ENCODE measurements at regions not wholly inside any gene's neighbourhood (a gene's known extent, or its start where the extent isn't known, plus 50 kb on each side); places are given as distances from the start of the nearest gene placed in this dataset.

DNA sequence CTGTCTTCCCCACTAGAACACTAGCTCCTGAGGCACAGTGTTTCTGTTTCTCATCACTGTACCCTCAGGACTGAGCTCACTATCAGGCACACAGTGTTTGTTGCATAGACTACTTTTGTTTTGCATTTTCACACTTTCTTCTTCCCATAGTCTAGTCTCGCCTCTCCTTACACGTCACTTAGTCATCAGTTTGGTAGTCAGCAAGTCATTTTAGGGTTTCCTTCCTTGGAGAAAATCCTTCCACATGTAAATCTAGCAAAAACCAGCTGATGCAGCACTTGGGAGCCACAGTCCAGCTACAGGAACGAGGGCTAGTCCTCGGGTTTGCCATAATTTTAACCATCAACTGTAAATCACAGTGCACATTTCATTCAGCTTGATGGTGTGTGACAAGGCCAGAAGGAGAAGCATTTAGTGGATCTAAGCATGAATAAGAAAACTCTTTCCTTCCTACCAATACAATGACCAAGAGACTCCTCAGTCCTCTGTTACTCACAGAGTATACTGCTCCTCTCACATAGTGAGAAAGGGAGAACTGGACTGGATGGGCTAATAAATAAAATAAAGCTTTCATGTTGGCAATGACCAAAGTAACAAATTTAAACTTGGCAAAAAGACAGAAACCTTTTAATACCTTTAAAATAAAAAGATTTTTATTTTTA, 221.0 kb downstream of the KLF12 start:
- H3K36me3 Mint-ChIP-seq (ENCODE audit: insufficient read depth): no peaks in the 10 kb centered on the region
- DNase-seq (ENCODE audit: low spot score, unreplicated experiment): no peak
- peaks cover 6% of the 10 kb centered on the region for H3K9me3 Mint-ChIP-seq (ENCODE audit: low read depth)
- TF ChIP-seq, protein P1, sequence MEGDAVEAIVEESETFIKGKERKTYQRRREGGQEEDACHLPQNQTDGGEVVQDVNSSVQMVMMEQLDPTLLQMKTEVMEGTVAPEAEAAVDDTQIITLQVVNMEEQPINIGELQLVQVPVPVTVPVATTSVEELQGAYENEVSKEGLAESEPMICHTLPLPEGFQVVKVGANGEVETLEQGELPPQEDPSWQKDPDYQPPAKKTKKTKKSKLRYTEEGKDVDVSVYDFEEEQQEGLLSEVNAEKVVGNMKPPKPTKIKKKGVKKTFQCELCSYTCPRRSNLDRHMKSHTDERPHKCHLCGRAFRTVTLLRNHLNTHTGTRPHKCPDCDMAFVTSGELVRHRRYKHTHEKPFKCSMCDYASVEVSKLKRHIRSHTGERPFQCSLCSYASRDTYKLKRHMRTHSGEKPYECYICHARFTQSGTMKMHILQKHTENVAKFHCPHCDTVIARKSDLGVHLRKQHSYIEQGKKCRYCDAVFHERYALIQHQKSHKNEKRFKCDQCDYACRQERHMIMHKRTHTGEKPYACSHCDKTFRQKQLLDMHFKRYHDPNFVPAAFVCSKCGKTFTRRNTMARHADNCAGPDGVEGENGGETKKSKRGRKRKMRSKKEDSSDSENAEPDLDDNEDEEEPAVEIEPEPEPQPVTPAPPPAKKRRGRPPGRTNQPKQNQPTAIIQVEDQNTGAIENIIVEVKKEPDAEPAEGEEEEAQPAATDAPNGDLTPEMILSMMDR (IDR thresholded peaks at IDR 0.05; ENCODE audit: unreplicated experiment): no peak
- H3K4me1 Mint-ChIP-seq (ENCODE audit: low read depth): peaks cover 5% of the 10 kb centered on the region
- no peak overlapping the region for H3K4me3 Mint-ChIP-seq (ENCODE audit: low read depth)
- peak overlapping the region; percentile 38 for H3K27ac Mint-ChIP-seq
- H3K27me3 Mint-ChIP-seq: no peaks in the 10 kb centered on the region

DNA sequence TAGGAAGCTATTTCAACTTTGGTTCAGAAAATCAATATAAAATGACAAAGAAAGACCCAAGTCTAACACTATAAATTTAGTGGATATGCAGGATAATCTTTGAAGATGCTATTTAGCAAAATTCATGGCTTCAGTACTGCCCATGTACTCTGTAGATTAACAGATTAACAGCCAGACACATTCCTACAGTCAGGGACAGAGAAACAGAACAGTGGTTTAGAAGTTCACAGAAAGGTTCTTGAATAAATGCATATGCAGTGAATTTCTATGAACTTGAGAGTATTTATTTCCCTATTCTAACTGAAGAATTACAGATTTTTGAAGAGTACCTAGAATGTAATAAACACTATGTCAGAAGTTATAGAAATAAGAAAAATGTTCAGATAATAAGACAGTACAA, 222.8 kb downstream of the KLF12 start:
- TF ChIP-seq, protein P1 (IDR thresholded peaks at IDR 0.05; ENCODE audit: unreplicated experiment): no peak
- Mint-ChIP-seq H3K4me3 (ENCODE audit: low read depth) (no peak overlapping the region), H3K27me3 (no peaks in the 10 kb centered on the region), H3K9me3 (ENCODE audit: low read depth) (peaks cover 6% of the 10 kb centered on the region), H3K4me1 (ENCODE audit: low read depth) (peaks cover 5% of the 10 kb centered on the region), H3K27ac (no peak overlapping the region), H3K36me3 (ENCODE audit: insufficient read depth) (no peaks in the 10 kb centered on the region)
- no peak for DNase-seq (ENCODE audit: low spot score, unreplicated experiment)

DNA sequence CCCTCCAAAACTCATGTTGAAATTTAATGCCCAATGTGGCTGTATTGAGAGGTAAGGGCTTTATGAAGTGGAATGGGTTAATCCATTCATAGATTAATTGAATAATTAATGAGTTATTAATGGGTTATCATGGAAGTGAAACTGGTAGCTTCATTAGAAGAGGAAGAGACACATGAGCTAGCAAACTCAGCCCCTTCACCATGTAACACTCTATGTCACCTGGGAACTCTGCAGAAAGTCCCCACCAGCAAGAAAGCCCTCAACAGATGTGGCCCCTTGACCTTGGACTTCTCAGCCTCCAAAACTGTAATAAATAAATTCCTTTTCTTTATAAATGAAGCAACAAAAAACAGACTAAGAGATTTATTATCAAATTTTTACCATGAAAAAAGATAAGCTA, 223.5 kb downstream of the KLF12 start:
- DNase-seq (ENCODE audit: low spot score, unreplicated experiment): no peak
- Mint-ChIP-seq H3K4me3 (ENCODE audit: low read depth) (no peak overlapping the region), H3K27ac (no peak overlapping the region), H3K27me3 (no peaks in the 10 kb centered on the region), H3K4me1 (ENCODE audit: low read depth) (peaks cover 5% of the 10 kb centered on the region), H3K36me3 (ENCODE audit: insufficient read depth) (no peaks in the 10 kb centered on the region), H3K9me3 (ENCODE audit: low read depth) (peaks cover 6% of the 10 kb centered on the region)
- TF ChIP-seq, protein P1 (IDR thresholded peaks at IDR 0.05; ENCODE audit: unreplicated experiment): no peak

DNA sequence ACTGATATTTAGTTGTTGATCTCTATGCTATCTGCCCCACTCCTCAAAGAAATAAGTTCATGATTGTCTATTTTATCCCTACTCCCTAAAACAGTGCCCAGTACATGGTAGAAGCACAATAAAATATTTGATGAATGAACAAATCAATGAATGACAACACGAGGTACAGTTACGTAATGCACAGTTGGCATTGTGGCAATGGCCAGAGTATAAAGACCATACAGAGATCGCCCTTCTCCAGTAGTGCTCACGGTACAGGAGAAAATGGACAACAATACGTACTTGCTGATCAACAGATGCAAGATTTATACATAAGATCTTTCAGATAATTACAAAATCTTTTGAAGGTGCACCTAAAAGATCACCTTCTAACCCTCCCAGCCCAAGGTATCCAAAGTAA, 225.4 kb downstream of the KLF12 start:
- H3K4me3 Mint-ChIP-seq (ENCODE audit: low read depth): no peak overlapping the region
- H3K27ac Mint-ChIP-seq: no peak overlapping the region
- H3K36me3 Mint-ChIP-seq (ENCODE audit: insufficient read depth): no peaks in the 10 kb centered on the region
- peaks cover 6% of the 10 kb centered on the region for H3K9me3 Mint-ChIP-seq (ENCODE audit: low read depth)
- peaks cover 6% of the 10 kb centered on the region for H3K4me1 Mint-ChIP-seq (ENCODE audit: low read depth)
- no peak for DNase-seq (ENCODE audit: low spot score, unreplicated experiment)
- H3K27me3 Mint-ChIP-seq: no peaks in the 10 kb centered on the region
- TF ChIP-seq, protein P1 (IDR thresholded peaks at IDR 0.05; ENCODE audit: unreplicated experiment): no peak

DNA sequence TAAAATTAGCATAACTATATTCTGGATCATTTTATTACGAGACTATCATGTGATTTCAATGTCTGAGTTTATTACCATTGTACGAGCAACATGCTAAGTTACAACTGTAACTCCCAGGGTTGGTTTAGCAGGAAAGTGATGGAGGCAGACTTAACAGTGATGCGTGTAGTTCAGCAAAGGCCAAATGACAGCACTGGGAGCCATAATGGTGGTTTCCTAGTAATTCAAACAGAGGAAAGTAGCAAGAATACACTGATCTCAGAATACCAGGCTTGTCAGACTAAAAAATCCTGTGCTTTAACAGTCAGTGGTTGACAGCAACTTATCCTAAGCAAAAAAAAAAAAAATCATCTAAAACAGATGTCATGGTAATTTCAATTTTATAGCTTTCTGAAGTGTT, 229.6 kb downstream of the KLF12 start:
- no peak overlapping the region for H3K4me3 Mint-ChIP-seq (ENCODE audit: low read depth)
- peaks cover 2% of the 10 kb centered on the region for H3K4me1 Mint-ChIP-seq (ENCODE audit: low read depth)
- no peak overlapping the region for H3K27ac Mint-ChIP-seq
- no peaks in the 10 kb centered on the region for H3K36me3 Mint-ChIP-seq (ENCODE audit: insufficient read depth)
- no peak for DNase-seq (ENCODE audit: low spot score, unreplicated experiment)
- peaks cover 6% of the 10 kb centered on the region for H3K9me3 Mint-ChIP-seq (ENCODE audit: low read depth)
- TF ChIP-seq, protein P1 (IDR thresholded peaks at IDR 0.05; ENCODE audit: unreplicated experiment): no peak
- H3K27me3 Mint-ChIP-seq: no peaks in the 10 kb centered on the region

Measured in progenitor cell of endocrine pancreas (in vitro differentiated cells).